Type B pancreatic cell (in vitro differentiated cells): ENCODE measurements at regions not wholly inside any gene's neighbourhood (a gene's known extent, or its start where the extent isn't known, plus 50 kb on each side); places are given as distances from the start of the nearest gene placed in this dataset.
A peak's percentile ranks its signal among the peaks of the same experiment; 100 is the strongest.

Experiments used
- DNase-seq: peaks from one replicate; pipeline ENCODE4 v3.0.0; 2021; ENCODE audit warnings: mixed read lengths; ENCODE audit not compliant: unreplicated experiment; ENCODE audit errors: extremely low spot score
- H3K27ac Mint-ChIP-seq: 2 replicates; pipeline ENCODE4 v1.8.0; 2021; ENCODE audit warnings: mild to moderate bottlenecking, mixed read lengths
- H3K27me3 Mint-ChIP-seq: 2 replicates; pipeline ENCODE4 v1.8.0; 2021; ENCODE audit warnings: mixed read lengths
- H3K36me3 Mint-ChIP-seq: 2 replicates; pipeline ENCODE4 v1.8.0; 2021; ENCODE audit warnings: mixed read lengths
- H3K4me1 Mint-ChIP-seq: one replicate; pipeline ENCODE4 v1.8.0; 2021; ENCODE audit warnings: mixed read lengths; ENCODE audit not compliant: unreplicated experiment
- H3K4me3 Mint-ChIP-seq: 2 replicates; pipeline ENCODE4 v1.8.0; 2021; ENCODE audit warnings: mild to moderate bottlenecking, mixed read lengths
- H3K9me3 Mint-ChIP-seq: 2 replicates; pipeline ENCODE4 v1.8.0; 2021; ENCODE audit warnings: mixed read lengths
- TF ChIP-seq, protein P1 (sequence below): fragments of 200-600 bp; sonication (generic); conservative IDR thresholded peaks from 2 replicates; pipeline ENCODE4 v1.5.0; 2021; ENCODE audit warnings: antibody characterized with exemption, mild to moderate bottlenecking

DNA sequence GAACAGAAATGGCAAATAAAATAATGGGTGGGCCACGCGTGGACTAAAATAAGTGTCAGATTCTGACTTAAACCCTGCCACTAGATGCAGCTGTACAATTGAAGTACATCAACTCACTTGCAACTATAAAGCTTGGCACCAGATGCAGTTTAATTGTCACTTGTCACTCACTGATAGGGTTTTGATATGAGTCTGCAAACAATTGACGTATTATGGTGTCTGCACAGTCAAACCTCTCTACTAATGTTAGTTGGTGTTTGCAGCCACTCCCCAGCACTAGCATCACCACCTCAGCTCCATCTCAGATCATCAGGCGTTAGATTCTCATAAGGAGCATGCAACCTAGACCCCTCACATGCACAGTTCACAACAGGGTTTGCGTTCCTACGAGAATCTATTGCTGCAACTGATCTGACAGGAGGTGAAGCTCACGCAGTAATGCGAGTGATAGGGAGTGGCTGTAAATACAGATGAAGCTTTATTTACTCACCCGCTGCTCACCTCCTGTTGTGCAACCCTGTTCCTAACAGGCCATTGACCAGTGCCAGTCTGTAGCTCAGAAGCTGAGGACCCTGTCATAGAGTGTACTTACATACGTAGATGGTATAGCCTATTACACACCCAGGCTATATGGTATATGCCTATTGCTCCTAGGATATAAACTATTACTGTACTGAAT is 72.1 kb upstream of the SEMA6A start:
- no peak for DNase-seq
- Mint-ChIP-seq H3K4me1 (peaks cover 5% of the 10 kb centered on the region), H3K27me3 (no peaks in the 10 kb centered on the region), H3K36me3 (no peaks in the 10 kb centered on the region), H3K9me3 (no peaks in the 10 kb centered on the region), H3K27ac (no peak overlapping the region), H3K4me3 (no peak overlapping the region)
- TF ChIP-seq, protein P1, sequence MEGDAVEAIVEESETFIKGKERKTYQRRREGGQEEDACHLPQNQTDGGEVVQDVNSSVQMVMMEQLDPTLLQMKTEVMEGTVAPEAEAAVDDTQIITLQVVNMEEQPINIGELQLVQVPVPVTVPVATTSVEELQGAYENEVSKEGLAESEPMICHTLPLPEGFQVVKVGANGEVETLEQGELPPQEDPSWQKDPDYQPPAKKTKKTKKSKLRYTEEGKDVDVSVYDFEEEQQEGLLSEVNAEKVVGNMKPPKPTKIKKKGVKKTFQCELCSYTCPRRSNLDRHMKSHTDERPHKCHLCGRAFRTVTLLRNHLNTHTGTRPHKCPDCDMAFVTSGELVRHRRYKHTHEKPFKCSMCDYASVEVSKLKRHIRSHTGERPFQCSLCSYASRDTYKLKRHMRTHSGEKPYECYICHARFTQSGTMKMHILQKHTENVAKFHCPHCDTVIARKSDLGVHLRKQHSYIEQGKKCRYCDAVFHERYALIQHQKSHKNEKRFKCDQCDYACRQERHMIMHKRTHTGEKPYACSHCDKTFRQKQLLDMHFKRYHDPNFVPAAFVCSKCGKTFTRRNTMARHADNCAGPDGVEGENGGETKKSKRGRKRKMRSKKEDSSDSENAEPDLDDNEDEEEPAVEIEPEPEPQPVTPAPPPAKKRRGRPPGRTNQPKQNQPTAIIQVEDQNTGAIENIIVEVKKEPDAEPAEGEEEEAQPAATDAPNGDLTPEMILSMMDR: no peak

DNA sequence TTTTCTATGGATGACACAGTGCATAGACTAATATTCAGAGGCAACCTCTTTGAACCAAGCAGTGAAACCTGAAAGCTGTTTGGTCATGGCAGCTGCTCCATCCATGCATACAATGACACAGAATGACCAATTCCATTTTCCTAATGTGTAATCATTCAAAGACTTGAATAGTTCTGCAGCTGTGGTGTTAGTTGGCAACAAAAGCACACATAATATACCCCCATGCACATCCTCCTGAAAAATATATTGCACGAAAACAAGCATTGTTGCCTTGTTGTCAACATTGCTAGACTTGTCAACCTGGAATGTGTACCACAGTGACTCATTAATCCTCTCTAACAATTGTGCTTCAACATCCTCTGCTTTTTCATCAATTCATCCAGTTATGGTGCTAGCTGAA is 71.0 kb upstream of the SEMA6A start:
- H3K4me1 Mint-ChIP-seq: no peaks in the 10 kb centered on the region
- H3K27me3 Mint-ChIP-seq: no peaks in the 10 kb centered on the region
- H3K36me3 Mint-ChIP-seq: no peaks in the 10 kb centered on the region
- no peak overlapping the region for H3K4me3 Mint-ChIP-seq
- TF ChIP-seq, protein P1: no peak
- no peak for DNase-seq
- no peaks in the 10 kb centered on the region for H3K9me3 Mint-ChIP-seq
- H3K27ac Mint-ChIP-seq: no peak overlapping the region

DNA sequence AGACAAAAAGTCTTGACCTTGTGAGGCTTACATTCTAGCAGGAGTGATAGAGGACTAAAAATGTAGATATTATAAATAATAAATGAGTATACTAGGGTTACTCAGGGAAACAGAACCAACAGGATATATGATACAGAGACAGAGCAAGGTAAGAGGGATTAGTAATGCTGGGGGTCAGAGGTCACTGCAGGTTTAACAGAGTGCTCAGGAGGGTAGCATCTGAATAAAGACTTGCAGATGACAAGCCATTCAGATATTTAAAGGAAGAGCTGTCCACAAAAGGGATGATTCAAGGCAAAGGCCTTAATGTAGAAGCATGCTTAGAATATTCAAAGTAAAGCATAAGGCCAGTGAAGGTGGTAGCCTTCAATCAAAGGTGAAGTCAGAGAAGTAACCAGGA is 65.6 kb upstream of the SEMA6A start:
- H3K9me3 Mint-ChIP-seq: no peaks in the 10 kb centered on the region
- DNase-seq: no peak
- no peaks in the 10 kb centered on the region for H3K27me3 Mint-ChIP-seq
- no peaks in the 10 kb centered on the region for H3K36me3 Mint-ChIP-seq
- H3K27ac Mint-ChIP-seq: no peak overlapping the region
- H3K4me1 Mint-ChIP-seq: peaks cover 5% of the 10 kb centered on the region
- no peak overlapping the region for H3K4me3 Mint-ChIP-seq
- TF ChIP-seq, protein P1: no peak

DNA sequence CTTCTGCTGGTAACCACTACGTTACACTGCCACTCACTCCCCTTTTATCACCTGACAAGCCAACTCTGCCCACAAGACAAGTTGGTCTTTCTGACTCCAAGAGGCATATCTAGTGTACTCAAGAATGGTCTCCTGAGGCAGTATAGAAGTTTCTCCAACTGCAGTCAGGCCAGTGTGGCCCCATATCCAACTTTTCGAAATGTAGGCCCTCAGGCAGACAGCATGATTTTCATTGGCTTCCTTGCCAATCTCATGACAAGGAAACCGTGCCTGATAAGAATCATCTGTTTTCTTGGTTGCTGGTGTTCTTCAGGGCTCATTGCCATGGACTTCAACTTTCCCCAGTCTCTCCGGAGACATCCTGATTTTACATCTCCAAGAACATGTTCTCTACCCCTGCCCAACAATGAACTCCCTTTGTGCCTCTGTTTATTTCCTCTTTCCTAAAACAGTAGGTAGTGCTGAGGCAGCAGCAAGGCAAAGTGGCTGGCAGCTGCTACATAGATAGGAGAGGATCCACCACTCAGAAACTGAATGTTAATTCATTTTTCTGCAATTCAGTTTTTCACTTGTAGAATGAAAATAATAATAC is 62.6 kb upstream of the SEMA6A start:
- TF ChIP-seq, protein P1: no peak
- Mint-ChIP-seq H3K27ac (no peak overlapping the region), H3K9me3 (no peaks in the 10 kb centered on the region), H3K4me3 (no peak overlapping the region), H3K4me1 (peaks cover 10% of the 10 kb centered on the region), H3K36me3 (no peaks in the 10 kb centered on the region), H3K27me3 (no peaks in the 10 kb centered on the region)
- no peak for DNase-seq

DNA sequence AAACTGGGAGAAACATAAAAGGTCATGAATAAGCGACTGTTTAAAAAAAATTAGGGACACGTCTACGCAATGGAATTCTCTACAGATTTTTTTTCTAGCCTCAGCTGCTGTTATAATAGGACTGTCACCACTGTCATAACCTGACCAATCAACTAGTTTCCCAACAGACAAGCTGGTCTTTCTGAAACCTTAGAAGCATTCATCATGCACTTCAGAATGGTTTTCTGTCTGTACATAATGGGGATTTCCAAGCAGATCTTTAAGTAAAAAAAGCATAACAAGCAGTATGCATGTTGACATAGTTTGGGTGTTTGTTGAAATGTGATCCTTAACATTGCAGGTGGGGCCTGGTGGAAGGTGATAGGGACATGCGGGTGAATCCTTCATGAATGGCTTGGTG is 58.3 kb upstream of the SEMA6A start:
- H3K36me3 Mint-ChIP-seq: no peaks in the 10 kb centered on the region
- TF ChIP-seq, protein P1: no peak
- H3K27me3 Mint-ChIP-seq: no peaks in the 10 kb centered on the region
- H3K27ac Mint-ChIP-seq: peak overlapping the region; percentile 9
- H3K4me3 Mint-ChIP-seq: no peak overlapping the region
- no peak for DNase-seq
- peaks cover 5% of the 10 kb centered on the region for H3K4me1 Mint-ChIP-seq
- H3K9me3 Mint-ChIP-seq: no peaks in the 10 kb centered on the region
